Mucosa of stomach (tissue), 1 donor: ENCODE measurements at regions not wholly inside any gene's neighbourhood (a gene's known extent, or its start where the extent isn't known, plus 50 kb on each side); places are given as distances from the start of the nearest gene placed in this dataset.

Source experiments
- H3K27me3 ChIP-seq: one replicate; pipeline ENCODE4 v1.7.0; 2013; ENCODE audit warnings: mild to moderate bottlenecking, low read length; ENCODE audit not compliant: control insufficient read depth, insufficient read depth
- H3K36me3 ChIP-seq: one replicate; pipeline ENCODE4 v1.7.0; 2013; ENCODE audit warnings: low read length; ENCODE audit not compliant: control insufficient read depth, insufficient read depth
- H3K4me1 ChIP-seq: one replicate; pipeline ENCODE4 v1.7.0; 2013; ENCODE audit warnings: mild to moderate bottlenecking, low read length; ENCODE audit not compliant: control insufficient read depth, insufficient read depth
- H3K4me3 ChIP-seq: one replicate; pipeline ENCODE4 v1.7.0; 2013; ENCODE audit warnings: low read length
- H3K9ac ChIP-seq: one replicate; pipeline ENCODE4 v1.7.0; 2013; ENCODE audit warnings: mild to moderate bottlenecking, low read length, moderate library complexity
- H3K9me3 ChIP-seq: one replicate; pipeline ENCODE4 v1.7.0; 2013; ENCODE audit warnings: mild to moderate bottlenecking, low read length, moderate library complexity; ENCODE audit not compliant: control insufficient read depth
- donor health status: Pancreatic carcinoma.

GRCh38 chrX:40167850-40168479, 70.2 kb upstream of the BCOR start:
- H3K27me3 ChIP-seq, result peaks cover 4% of the 10 kb centered on the region
- peaks cover 32% of the 10 kb centered on the region for H3K4me1 ChIP-seq
- peak overlapping the region; percentile 31 for H3K4me3 ChIP-seq
- peak overlapping the region; percentile 13 for H3K9ac ChIP-seq
- no peaks in the 10 kb centered on the region for H3K9me3 ChIP-seq
- no peaks in the 10 kb centered on the region for H3K36me3 ChIP-seq

- H3K36me3 ChIP-seq, result no peaks in the 10 kb centered on the region
- peaks cover 4% of the 10 kb centered on the region for H3K27me3 ChIP-seq
- H3K4me3 ChIP-seq, result peak overlapping the region; percentile 31
- no peaks in the 10 kb centered on the region for H3K9me3 ChIP-seq
- peaks cover 28% of the 10 kb centered on the region for H3K4me1 ChIP-seq
- H3K9ac ChIP-seq, result peak overlapping the region; percentile 13
Observed at GRCh38 chrX:40167233-40167849, 69.6 kb upstream of the BCOR start.

GRCh38 chrX:40166582-40166981, 68.8 kb upstream of the BCOR start:
- peak overlapping the region; percentile 13 for H3K9ac ChIP-seq
- no peaks in the 10 kb centered on the region for H3K36me3 ChIP-seq
- H3K4me1 ChIP-seq, result peaks cover 28% of the 10 kb centered on the region

GRCh38 chrX:40165861-40166260, 68.1 kb upstream of the BCOR start:
- Histone ChIP-seq H3K27me3 (peaks cover 4% of the 10 kb centered on the region), H3K36me3 (no peaks in the 10 kb centered on the region), H3K9me3 (no peaks in the 10 kb centered on the region)

More at GRCh38 chrX:40166582-40166981, 68.8 kb upstream of the BCOR start:
- Histone ChIP-seq H3K4me3 (no peak overlapping the region), H3K9me3 (no peaks in the 10 kb centered on the region), H3K27me3 (peaks cover 4% of the 10 kb centered on the region)

GRCh38 chrX:40165206-40165605, 67.4 kb upstream of the BCOR start:
- peaks cover 19% of the 10 kb centered on the region for H3K4me1 ChIP-seq
- H3K9me3 ChIP-seq, result no peaks in the 10 kb centered on the region
- no peaks in the 10 kb centered on the region for H3K36me3 ChIP-seq

More at GRCh38 chrX:40165861-40166260, 68.1 kb upstream of the BCOR start:
- Histone ChIP-seq H3K4me3 (no peak overlapping the region), H3K4me1 (peaks cover 22% of the 10 kb centered on the region), H3K9ac (no peak overlapping the region)

GRCh38 chrX:40164751-40165150, 67.0 kb upstream of the BCOR start:
- Histone ChIP-seq H3K9ac (no peak overlapping the region), H3K4me3 (no peak overlapping the region), H3K36me3 (no peaks in the 10 kb centered on the region), H3K9me3 (no peaks in the 10 kb centered on the region), H3K27me3 (peaks cover 4% of the 10 kb centered on the region), H3K4me1 (peaks cover 19% of the 10 kb centered on the region)

More at GRCh38 chrX:40165206-40165605, 67.4 kb upstream of the BCOR start:
- no peak overlapping the region for H3K4me3 ChIP-seq
- peaks cover 4% of the 10 kb centered on the region for H3K27me3 ChIP-seq
- H3K9ac ChIP-seq, result no peak overlapping the region

- Histone ChIP-seq H3K27me3 (no peaks in the 10 kb centered on the region), H3K36me3 (no peaks in the 10 kb centered on the region), H3K9me3 (no peaks in the 10 kb centered on the region), H3K4me1 (peaks cover 9% of the 10 kb centered on the region), H3K4me3 (no peak overlapping the region), H3K9ac (peak overlapping the region; percentile 65)
Observed at GRCh38 chrX:40158036-40158706, 60.4 kb upstream of the BCOR start.

GRCh38 chrX:40157228-40158035, 59.7 kb upstream of the BCOR start:
- Histone ChIP-seq H3K36me3 (no peaks in the 10 kb centered on the region), H3K9ac (peak overlapping the region; percentile 48), H3K4me3 (no peak overlapping the region), H3K4me1 (peaks cover 16% of the 10 kb centered on the region), H3K9me3 (no peaks in the 10 kb centered on the region), H3K27me3 (no peaks in the 10 kb centered on the region)

- H3K4me3 ChIP-seq, result no peak overlapping the region
- H3K9me3 ChIP-seq, result no peaks in the 10 kb centered on the region
- no peak overlapping the region for H3K9ac ChIP-seq
- H3K36me3 ChIP-seq, result no peaks in the 10 kb centered on the region
- H3K27me3 ChIP-seq, result no peaks in the 10 kb centered on the region
- peaks cover 24% of the 10 kb centered on the region for H3K4me1 ChIP-seq
Observed at GRCh38 chrX:40156470-40157227, 58.9 kb upstream of the BCOR start.

- Histone ChIP-seq H3K27me3 (no peaks in the 10 kb centered on the region), H3K4me3 (no peak overlapping the region), H3K9ac (no peak overlapping the region), H3K9me3 (no peaks in the 10 kb centered on the region), H3K36me3 (no peaks in the 10 kb centered on the region), H3K4me1 (peaks cover 26% of the 10 kb centered on the region)
Observed at GRCh38 chrX:40155589-40156469, 58.1 kb upstream of the BCOR start.
